ENCODE measurements at regions not wholly inside any gene's neighbourhood (a gene's known extent, or its start where the extent isn't known, plus 50 kb on each side); places are given as distances from the start of the nearest gene placed in this dataset.
"Not testable (repeated sequence)": the region's sequence is repeated elsewhere in the genome, so short reads cannot be mapped to it uniquely, and the experiment has no call there.

DNA sequence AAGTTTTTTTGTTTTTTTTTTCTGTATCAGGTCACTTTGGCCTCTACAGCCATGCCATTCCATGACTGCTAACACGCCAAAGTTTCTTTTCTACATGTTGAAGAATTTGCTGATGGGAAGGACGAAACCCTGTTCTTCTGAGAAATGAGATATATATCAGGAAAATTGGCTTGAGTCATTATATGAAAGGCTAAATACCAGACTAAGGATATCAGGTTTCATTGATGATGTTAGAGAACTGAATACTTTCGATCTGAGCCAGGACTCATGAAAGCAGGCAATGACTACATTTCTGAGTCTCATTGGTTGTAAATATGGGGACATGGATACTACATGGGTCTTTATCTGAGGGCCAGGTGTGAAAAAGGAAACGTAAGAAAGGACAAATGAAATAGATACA lies 181.4 kb downstream of the OSR1 start:
- Histone ChIP-seq H3K27me3 (ENCODE audit: low read depth) (no peaks in the 10 kb centered on the region), H3K9me3 (replicated peaks) (peaks cover 16% of the 10 kb centered on the region), H3K4me1 (peaks cover 15% of the 10 kb centered on the region), H3K4me3 (no peak overlapping the region), H3K27ac (replicated peaks) (no peak overlapping the region), H3K36me3 (no peaks in the 10 kb centered on the region)
- DNase-seq = no peak
- TF ChIP-seq, protein P1, sequence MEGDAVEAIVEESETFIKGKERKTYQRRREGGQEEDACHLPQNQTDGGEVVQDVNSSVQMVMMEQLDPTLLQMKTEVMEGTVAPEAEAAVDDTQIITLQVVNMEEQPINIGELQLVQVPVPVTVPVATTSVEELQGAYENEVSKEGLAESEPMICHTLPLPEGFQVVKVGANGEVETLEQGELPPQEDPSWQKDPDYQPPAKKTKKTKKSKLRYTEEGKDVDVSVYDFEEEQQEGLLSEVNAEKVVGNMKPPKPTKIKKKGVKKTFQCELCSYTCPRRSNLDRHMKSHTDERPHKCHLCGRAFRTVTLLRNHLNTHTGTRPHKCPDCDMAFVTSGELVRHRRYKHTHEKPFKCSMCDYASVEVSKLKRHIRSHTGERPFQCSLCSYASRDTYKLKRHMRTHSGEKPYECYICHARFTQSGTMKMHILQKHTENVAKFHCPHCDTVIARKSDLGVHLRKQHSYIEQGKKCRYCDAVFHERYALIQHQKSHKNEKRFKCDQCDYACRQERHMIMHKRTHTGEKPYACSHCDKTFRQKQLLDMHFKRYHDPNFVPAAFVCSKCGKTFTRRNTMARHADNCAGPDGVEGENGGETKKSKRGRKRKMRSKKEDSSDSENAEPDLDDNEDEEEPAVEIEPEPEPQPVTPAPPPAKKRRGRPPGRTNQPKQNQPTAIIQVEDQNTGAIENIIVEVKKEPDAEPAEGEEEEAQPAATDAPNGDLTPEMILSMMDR (IDR thresholded peaks at IDR 0.05; ENCODE audit: borderline replicate concordance) = no peak
- intact Hi-C loops (cut with micrococcal nuclease) = no loop called here

- no peak for DNase-seq
- intact Hi-C loops (cut with micrococcal nuclease) = no loop called here
- TF ChIP-seq, protein P1 (IDR thresholded peaks at IDR 0.05; ENCODE audit: borderline replicate concordance) = no peak
- Histone ChIP-seq H3K27me3 (ENCODE audit: low read depth) (no peaks in the 10 kb centered on the region), H3K4me1 (peaks cover 15% of the 10 kb centered on the region), H3K36me3 (no peaks in the 10 kb centered on the region), H3K27ac (replicated peaks) (no peak overlapping the region), H3K9me3 (replicated peaks) (peaks cover 12% of the 10 kb centered on the region), H3K4me3 (no peak overlapping the region)
These were observed 182.1 kb downstream of the OSR1 start for GRCh38 chr2:19176172-19176852.

DNA sequence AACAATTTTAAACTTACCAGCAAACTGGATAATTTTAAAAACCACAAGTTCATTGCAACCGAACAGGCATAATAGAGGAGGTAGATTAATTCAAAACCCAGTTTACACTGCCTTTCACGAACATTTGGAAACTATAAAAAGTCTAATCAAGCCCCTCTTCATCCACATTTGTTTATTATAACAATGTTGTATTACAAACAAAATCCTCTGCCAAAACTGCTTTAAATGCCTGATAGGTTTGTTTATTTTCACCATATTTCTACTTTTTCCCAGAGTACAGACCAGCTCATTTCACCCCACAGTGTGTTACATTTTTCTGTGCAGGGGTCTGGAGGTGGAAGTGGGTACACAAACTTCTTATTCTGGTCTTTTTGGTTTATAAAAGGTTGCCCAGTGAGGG lies 184.2 kb downstream of the OSR1 start:
- Histone ChIP-seq H3K4me1 (peaks cover 15% of the 10 kb centered on the region), H3K27me3 (ENCODE audit: low read depth) (no peaks in the 10 kb centered on the region), H3K36me3 (no peaks in the 10 kb centered on the region), H3K9me3 (replicated peaks) (peaks cover 4% of the 10 kb centered on the region), H3K4me3 (no peak overlapping the region), H3K27ac (replicated peaks) (no peak overlapping the region)
- no peak for DNase-seq
- TF ChIP-seq, protein P1 (IDR thresholded peaks at IDR 0.05; ENCODE audit: borderline replicate concordance) = no peak
- intact Hi-C loops (cut with micrococcal nuclease) = no loop called here

- H3K9me3 ChIP-seq (replicated peaks) = peaks cover 4% of the 10 kb centered on the region
- H3K4me1 ChIP-seq = no peaks in the 10 kb centered on the region
- intact Hi-C loops (cut with micrococcal nuclease) = no loop called here
- no peak for DNase-seq
- H3K36me3 ChIP-seq = no peaks in the 10 kb centered on the region
- H3K4me3 ChIP-seq = no peak overlapping the region
- H3K27ac ChIP-seq (replicated peaks) = no peak overlapping the region
- H3K27me3 ChIP-seq (ENCODE audit: low read depth) = no peaks in the 10 kb centered on the region
- TF ChIP-seq, protein P1 (IDR thresholded peaks at IDR 0.05; ENCODE audit: borderline replicate concordance) = no peak
These were observed 187.0 kb downstream of the OSR1 start for GRCh38 chr2:19171409-19171808.

DNA sequence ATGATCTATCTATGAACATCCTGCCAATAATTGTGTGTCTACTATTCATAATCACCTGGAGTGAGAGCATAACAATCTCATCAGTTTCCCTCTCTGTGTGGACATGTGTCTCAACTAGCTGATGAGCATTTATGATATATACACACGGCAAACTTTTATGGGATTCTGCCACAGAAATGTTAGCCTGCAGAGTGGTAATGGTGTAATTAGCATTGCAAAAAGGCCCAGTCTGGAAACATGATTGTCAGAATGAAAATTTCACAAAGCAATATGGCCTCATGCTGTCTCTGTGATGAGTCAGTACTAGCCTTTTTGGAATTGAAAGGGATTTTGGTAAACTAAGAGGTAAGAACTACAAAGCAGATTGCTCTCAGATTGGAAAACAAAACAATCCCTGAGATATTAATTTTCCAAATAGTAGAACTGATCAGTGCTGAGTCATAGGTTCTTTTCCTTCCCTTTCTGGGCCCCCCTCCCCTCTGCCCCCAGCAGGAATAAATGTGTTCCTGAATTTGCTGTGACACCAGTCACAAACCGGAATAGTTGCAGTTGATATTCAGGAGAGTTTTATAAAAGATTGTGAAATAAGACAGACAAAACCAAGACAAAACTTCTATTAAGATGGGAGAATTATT lies 189.2 kb downstream of the OSR1 start:
- DNase-seq = no peak
- H3K27ac ChIP-seq (replicated peaks) = no peak overlapping the region
- H3K36me3 ChIP-seq = no peaks in the 10 kb centered on the region
- H3K4me3 ChIP-seq = no peak overlapping the region
- TF ChIP-seq, protein P1 (IDR thresholded peaks at IDR 0.05; ENCODE audit: borderline replicate concordance) = no peak
- H3K4me1 ChIP-seq = no peaks in the 10 kb centered on the region
- intact Hi-C loops (cut with micrococcal nuclease) = no loop called here
- peaks cover 4% of the 10 kb centered on the region for H3K9me3 ChIP-seq (replicated peaks)
- no peaks in the 10 kb centered on the region for H3K27me3 ChIP-seq (ENCODE audit: low read depth)

- intact Hi-C loops (cut with micrococcal nuclease); DNase-seq; H3K36me3 ChIP-seq; H3K27me3 ChIP-seq (ENCODE audit: low read depth); H3K4me1 ChIP-seq; H3K4me3 ChIP-seq; H3K27ac ChIP-seq (replicated peaks): not testable (repeated sequence)
- peaks cover 16% of the 10 kb centered on the region for H3K9me3 ChIP-seq (replicated peaks)
These were observed 194.3 kb downstream of the OSR1 start for GRCh38 chr2:19164099-19164498.
